ENCODE measurements at regions not wholly inside any gene's neighbourhood (a gene's known extent, or its start where the extent isn't known, plus 50 kb on each side); places are given as distances from the start of the nearest gene placed in this dataset.

- BruUV-seq (replicated peaks), result no TSS peak
- intact Hi-C loops (cut with micrococcal nuclease; ENCODE audit: unreplicated experiment), result no loop called here
- Histone ChIP-seq H3K27me3 (replicated peaks; ENCODE audit: insufficient read depth, low read depth, low read length, poor library complexity) (no peaks in the 10 kb centered on the region), H3K4me3 (ENCODE audit: low read depth, low read length, poor library complexity, severe bottlenecking) (no peak overlapping the region), H3K9me3 (ENCODE audit: low read depth, low read length, poor library complexity, severe bottlenecking) (peaks cover 16% of the 10 kb centered on the region), H3K36me3 (ENCODE audit: insufficient read depth, low read length, poor library complexity, severe bottlenecking) (no peaks in the 10 kb centered on the region), H3K27ac (ENCODE audit: low read depth, low read length, poor library complexity, severe bottlenecking) (no peak overlapping the region), H3K4me1 (ENCODE audit: insufficient read depth, low read length, poor library complexity, severe bottlenecking) (no peaks in the 10 kb centered on the region)
- ChIA-PET POLR2A (ENCODE audit: low non-redundant PET) (no interaction called here), CTCF (no interaction called here)
- TF ChIP-seq CTCF (conservative IDR thresholded peaks at IDR 0.05; ENCODE audit: low read depth, low read length), result no peak
- TF ChIP-seq EZH2 (IDR thresholded peaks at IDR 0.05; ENCODE audit: borderline replicate concordance, low read depth, low read length, poor library complexity, severe bottlenecking), result no peak
- no peak for DNase-seq (ENCODE audit: low spot score)
Observed at GRCh38 chr5:25362799-25363198, 718.0 kb upstream of the CDH10 start.

GRCh38 chr5:25358919-25359318, 714.1 kb upstream of the CDH10 start:
- no peak for DNase-seq (ENCODE audit: low spot score)
- Histone ChIP-seq H3K4me1 (ENCODE audit: insufficient read depth, low read length, poor library complexity, severe bottlenecking) (no peaks in the 10 kb centered on the region), H3K36me3 (ENCODE audit: insufficient read depth, low read length, poor library complexity, severe bottlenecking) (no peaks in the 10 kb centered on the region), H3K27me3 (replicated peaks; ENCODE audit: insufficient read depth, low read depth, low read length, poor library complexity) (no peaks in the 10 kb centered on the region), H3K4me3 (ENCODE audit: low read depth, low read length, poor library complexity, severe bottlenecking) (no peak overlapping the region), H3K9me3 (ENCODE audit: low read depth, low read length, poor library complexity, severe bottlenecking) (peaks cover 6% of the 10 kb centered on the region), H3K27ac (ENCODE audit: low read depth, low read length, poor library complexity, severe bottlenecking) (no peak overlapping the region)
- TF ChIP-seq CTCF (conservative IDR thresholded peaks at IDR 0.05; ENCODE audit: low read depth, low read length), result no peak
- no peak for TF ChIP-seq EZH2 (IDR thresholded peaks at IDR 0.05; ENCODE audit: borderline replicate concordance, low read depth, low read length, poor library complexity, severe bottlenecking)
- ChIA-PET CTCF (no interaction called here), POLR2A (ENCODE audit: low non-redundant PET) (no interaction called here)
- intact Hi-C loops (cut with micrococcal nuclease; ENCODE audit: unreplicated experiment), result no loop called here
- BruUV-seq (replicated peaks), result no TSS peak

- TF ChIP-seq CTCF (conservative IDR thresholded peaks at IDR 0.05; ENCODE audit: low read depth, low read length) (no peak), EZH2 (IDR thresholded peaks at IDR 0.05; ENCODE audit: borderline replicate concordance, low read depth, low read length, poor library complexity, severe bottlenecking) (no peak)
- H3K27me3 ChIP-seq (replicated peaks; ENCODE audit: insufficient read depth, low read depth, low read length, poor library complexity), result no peaks in the 10 kb centered on the region
- ChIA-PET CTCF (no interaction called here), POLR2A (ENCODE audit: low non-redundant PET) (no interaction called here)
- peaks cover under 1% of the 10 kb centered on the region for H3K9me3 ChIP-seq (ENCODE audit: low read depth, low read length, poor library complexity, severe bottlenecking)
- H3K36me3 ChIP-seq (ENCODE audit: insufficient read depth, low read length, poor library complexity, severe bottlenecking), result no peaks in the 10 kb centered on the region
- H3K4me3 ChIP-seq (ENCODE audit: low read depth, low read length, poor library complexity, severe bottlenecking), result no peak overlapping the region
- H3K4me1 ChIP-seq (ENCODE audit: insufficient read depth, low read length, poor library complexity, severe bottlenecking), result no peaks in the 10 kb centered on the region
- no TSS peak for BruUV-seq (replicated peaks)
- no peak for DNase-seq (ENCODE audit: low spot score)
- intact Hi-C loops (cut with micrococcal nuclease; ENCODE audit: unreplicated experiment), result no loop called here
- H3K27ac ChIP-seq (ENCODE audit: low read depth, low read length, poor library complexity, severe bottlenecking), result no peak overlapping the region
Observed at GRCh38 chr5:25357605-25358004, 712.8 kb upstream of the CDH10 start.

Data from A673 (cell line).